Mucosa of rectum (tissue), 2 donors: ENCODE measurements at regions not wholly inside any gene's neighbourhood (a gene's known extent, or its start where the extent isn't known, plus 50 kb on each side); places are given as distances from the start of the nearest gene placed in this dataset.

ENCODE experiments used
- H3K27ac ChIP-seq, 2 donors: one replicate each; pipeline ENCODE4 v1.7.0; 2013; ENCODE audit warnings: inconsistent platforms in 2 of 2, low read depth in 2 of 2, low read length in 2 of 2
- H3K27me3 ChIP-seq, 2 donors: one replicate each; pipeline ENCODE4 v1.7.0; 2013; ENCODE audit warnings: low read length in 2 of 2; ENCODE audit not compliant: control insufficient read depth in 2 of 2, insufficient read depth in 2 of 2
- H3K36me3 ChIP-seq, 2 donors: one replicate each; pipeline ENCODE4 v1.7.0; 2013; ENCODE audit warnings: low read length in 2 of 2; ENCODE audit not compliant: control insufficient read depth in 2 of 2, insufficient read depth in 2 of 2
- H3K4me1 ChIP-seq, 2 donors: one replicate each; pipeline ENCODE4 v1.7.0; 2013; ENCODE audit warnings: low read length in 2 of 2, mild to moderate bottlenecking in 1 of 2; ENCODE audit not compliant: control insufficient read depth in 2 of 2, insufficient read depth in 2 of 2
- H3K4me3 ChIP-seq, 2 donors: one replicate each; pipeline ENCODE4 v1.7.0; 2013; ENCODE audit warnings: low read length in 2 of 2
- H3K9ac ChIP-seq, 2 donors: one replicate each; pipeline ENCODE4 v1.7.0; 2013; ENCODE audit warnings: low read length in 2 of 2, low read depth in 1 of 2, mild to moderate bottlenecking in 1 of 2
- H3K9me3 ChIP-seq, 2 donors: one replicate each; pipeline ENCODE4 v1.7.0; 2013; ENCODE audit warnings: low read length in 2 of 2; ENCODE audit not compliant: control insufficient read depth in 2 of 2
- donor health status: healthy.
- donor health status: Normal muscosa, but diverticular disease.

DNA sequence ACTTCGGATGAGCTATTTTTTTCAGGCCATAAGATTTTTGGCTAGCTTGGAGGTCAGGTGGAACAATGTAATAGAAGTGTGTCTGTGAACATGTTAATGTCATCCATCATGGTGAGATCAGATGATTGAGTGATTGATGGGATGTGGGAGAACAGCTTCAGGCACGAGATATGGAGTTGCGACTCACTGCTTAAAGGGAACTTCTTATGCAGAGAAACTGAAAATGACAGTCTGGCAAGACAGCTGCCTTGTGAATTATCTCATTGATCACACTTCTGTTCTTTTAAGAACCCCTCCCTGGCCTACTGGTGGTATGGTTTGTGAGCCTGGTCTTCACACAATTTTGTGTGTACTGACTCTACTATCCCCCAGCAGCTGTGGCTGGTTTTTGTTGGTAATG, 96.0 kb downstream of the OLFM4 start:
- no peak overlapping the region for H3K27ac ChIP-seq

DNA sequence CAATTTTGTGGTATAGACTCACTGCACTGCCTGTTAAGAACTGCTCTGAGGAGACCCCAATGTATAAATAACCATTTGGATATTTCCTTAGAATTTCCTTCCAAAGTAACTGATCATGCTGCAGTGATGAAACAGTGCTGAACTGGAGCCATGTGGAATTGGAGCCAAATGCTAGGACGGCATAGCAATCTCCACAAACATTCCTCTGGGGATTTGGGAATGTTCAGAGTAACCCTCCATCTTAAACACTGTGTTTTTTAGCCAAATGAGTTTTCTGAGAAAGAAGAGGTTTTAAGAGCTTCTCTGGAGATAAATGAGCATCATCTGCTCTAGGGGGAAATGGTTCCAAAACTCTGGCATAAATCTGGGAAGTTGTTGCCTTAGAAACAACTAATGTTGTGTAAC, 98.2 kb downstream of the OLFM4 start:
- no peaks in the 10 kb centered on the region for H3K4me1 ChIP-seq
- no peak overlapping the region for H3K4me3 ChIP-seq
- no peaks in the 10 kb centered on the region for H3K36me3 ChIP-seq
- H3K27me3 ChIP-seq: no peaks in the 10 kb centered on the region
- no peak overlapping the region for H3K9ac ChIP-seq
- H3K27ac ChIP-seq: no peak overlapping the region
- no peaks in the 10 kb centered on the region for H3K9me3 ChIP-seq

More for the DNA sequence above, 96.0 kb downstream of the OLFM4 start:
- no peaks in the 10 kb centered on the region for H3K27me3 ChIP-seq
- no peak overlapping the region for H3K4me3 ChIP-seq
- H3K9ac ChIP-seq: no peak overlapping the region
- no peaks in the 10 kb centered on the region for H3K36me3 ChIP-seq
- no peaks in the 10 kb centered on the region for H3K9me3 ChIP-seq
- H3K4me1 ChIP-seq: no peaks in the 10 kb centered on the region

DNA sequence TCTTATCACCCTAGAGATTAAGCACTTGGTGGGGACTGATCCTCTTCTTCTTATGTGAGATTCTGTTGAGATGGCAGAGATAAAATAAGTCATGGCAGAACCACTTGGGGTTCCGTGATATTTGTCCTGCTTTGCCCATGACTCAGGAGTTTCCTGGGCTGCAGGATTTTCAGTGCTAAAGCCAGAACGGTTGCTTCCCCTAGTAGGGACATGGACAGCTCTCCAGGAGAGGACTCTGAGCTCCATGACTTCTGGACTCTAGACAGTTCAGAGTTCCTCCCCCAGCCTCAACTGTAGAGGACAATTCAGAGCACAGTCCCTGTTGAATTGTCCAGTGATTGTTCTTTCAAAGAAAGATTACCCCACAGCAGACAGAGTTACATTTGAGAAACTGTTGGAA, 98.8 kb downstream of the OLFM4 start:
- no peak overlapping the region for H3K9ac ChIP-seq
- no peaks in the 10 kb centered on the region for H3K4me1 ChIP-seq
- H3K27me3 ChIP-seq: no peaks in the 10 kb centered on the region
- H3K27ac ChIP-seq: no peak overlapping the region
- H3K36me3 ChIP-seq: no peaks in the 10 kb centered on the region
- H3K9me3 ChIP-seq: no peaks in the 10 kb centered on the region
- H3K4me3 ChIP-seq: no peak overlapping the region

DNA sequence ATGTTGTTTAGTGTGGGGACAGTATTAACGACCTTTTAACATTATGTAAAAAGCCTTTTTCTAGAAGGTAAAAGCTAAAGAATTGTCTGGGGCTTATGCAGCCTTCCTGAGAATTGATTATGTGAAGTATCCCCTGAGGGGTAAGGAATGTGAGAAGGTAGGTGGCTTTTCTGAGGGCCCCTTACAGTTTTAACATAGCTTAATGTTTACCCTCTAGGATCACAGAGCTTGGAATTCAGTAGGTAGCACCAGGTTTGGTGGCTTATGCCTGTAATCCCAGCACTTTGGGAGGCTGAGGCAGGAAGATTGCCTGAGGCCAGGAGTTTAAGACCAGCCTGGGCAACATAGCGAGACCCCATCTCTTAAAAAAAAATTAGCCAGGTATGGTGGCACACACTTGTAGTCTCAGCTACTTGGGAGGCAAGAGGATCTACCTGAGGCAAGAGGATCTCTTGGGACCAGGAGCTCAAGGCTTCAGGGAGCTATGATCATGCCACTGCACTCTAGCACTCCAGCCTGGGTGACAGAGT, 101.3 kb downstream of the OLFM4 start:
- Histone ChIP-seq H3K9me3 (no peaks in the 10 kb centered on the region), H3K27ac (no peak overlapping the region), H3K9ac (no peak overlapping the region), H3K27me3 (no peaks in the 10 kb centered on the region), H3K4me1 (no peaks in the 10 kb centered on the region), H3K4me3 (no peak overlapping the region), H3K36me3 (no peaks in the 10 kb centered on the region)

DNA sequence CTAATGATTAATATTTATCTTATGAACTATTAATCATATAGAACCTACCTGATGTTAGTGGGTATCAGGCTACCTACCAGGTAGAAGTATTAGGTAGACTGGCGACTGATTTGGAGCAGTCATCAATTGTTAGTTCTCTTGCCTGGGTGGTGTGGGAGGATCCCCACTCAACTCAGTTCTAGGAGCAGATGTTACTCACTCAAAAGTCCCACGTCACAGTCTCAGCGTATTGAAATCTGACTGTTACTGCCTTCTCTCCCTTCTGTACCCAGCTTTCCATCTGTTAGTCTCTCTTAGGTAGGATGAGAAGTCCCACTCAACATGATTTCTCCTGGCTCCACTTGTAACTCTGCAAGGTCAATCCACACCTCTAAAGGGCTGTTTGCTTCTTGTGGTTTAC, 102.7 kb downstream of the OLFM4 start:
- Histone ChIP-seq H3K4me1 (no peaks in the 10 kb centered on the region), H3K4me3 (no peak overlapping the region), H3K27ac (no peak overlapping the region), H3K36me3 (no peaks in the 10 kb centered on the region), H3K9ac (no peak overlapping the region), H3K27me3 (no peaks in the 10 kb centered on the region), H3K9me3 (no peaks in the 10 kb centered on the region)

DNA sequence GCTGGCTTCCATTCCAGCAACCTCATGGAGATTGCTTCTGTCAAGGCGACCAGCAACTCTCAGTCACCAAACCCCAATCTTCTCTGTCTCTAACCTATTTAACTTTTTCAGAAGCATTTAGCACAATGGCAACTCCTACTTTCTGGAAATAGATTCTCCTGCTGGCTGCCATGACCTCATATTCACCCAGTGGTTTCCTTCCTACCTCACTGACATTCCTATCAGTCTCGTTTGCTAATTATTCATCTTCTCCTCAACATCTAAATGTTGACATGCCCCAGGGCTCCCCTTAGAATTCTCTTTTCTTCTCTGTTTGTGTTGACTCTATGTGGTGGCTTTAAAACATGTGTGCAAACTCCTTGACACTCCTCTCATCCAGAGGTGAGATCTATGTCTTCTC, 106.7 kb downstream of the OLFM4 start:
- H3K4me1 ChIP-seq: no peaks in the 10 kb centered on the region
- no peaks in the 10 kb centered on the region for H3K27me3 ChIP-seq
- H3K27ac ChIP-seq: no peak overlapping the region
- no peak overlapping the region for H3K9ac ChIP-seq
- no peaks in the 10 kb centered on the region for H3K36me3 ChIP-seq
- H3K4me3 ChIP-seq: no peak overlapping the region
- H3K9me3 ChIP-seq: no peaks in the 10 kb centered on the region

DNA sequence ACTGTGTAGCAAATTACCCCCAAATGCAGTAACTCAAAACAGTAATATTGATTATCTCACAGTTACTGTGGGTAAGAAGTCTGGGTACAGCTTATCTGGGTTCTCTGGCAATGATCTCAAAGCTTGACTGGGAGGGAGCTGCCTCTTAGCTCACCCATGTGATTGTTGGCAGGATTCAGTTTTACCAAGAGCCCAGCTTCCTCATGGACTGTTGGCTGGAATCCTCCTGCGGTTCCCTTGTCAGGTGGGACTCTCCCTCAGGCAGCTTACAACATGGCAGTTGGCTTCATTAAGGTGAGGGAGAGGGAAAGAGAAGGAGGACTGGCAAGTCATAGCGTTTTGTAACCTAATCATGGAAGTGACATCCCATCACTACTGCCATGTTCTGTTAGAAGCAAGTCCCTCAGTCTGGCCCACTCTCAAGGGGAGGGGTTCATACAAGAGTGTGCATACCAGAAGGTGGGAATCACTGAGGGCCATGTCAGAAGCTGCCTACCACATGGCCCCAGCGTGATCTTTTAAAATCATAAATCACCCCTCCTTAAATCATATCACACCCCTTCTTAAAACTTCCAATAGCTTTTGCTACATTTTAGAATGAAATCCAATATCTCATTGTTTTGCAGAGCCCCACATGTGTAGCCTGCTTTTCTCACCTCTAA, 108.1 kb downstream of the OLFM4 start:
- H3K4me3 ChIP-seq: no peak overlapping the region
- H3K27me3 ChIP-seq: no peaks in the 10 kb centered on the region
- no peak overlapping the region for H3K9ac ChIP-seq
- no peaks in the 10 kb centered on the region for H3K36me3 ChIP-seq
- H3K4me1 ChIP-seq: no peaks in the 10 kb centered on the region
- H3K9me3 ChIP-seq: no peaks in the 10 kb centered on the region
- H3K27ac ChIP-seq: no peak overlapping the region

DNA sequence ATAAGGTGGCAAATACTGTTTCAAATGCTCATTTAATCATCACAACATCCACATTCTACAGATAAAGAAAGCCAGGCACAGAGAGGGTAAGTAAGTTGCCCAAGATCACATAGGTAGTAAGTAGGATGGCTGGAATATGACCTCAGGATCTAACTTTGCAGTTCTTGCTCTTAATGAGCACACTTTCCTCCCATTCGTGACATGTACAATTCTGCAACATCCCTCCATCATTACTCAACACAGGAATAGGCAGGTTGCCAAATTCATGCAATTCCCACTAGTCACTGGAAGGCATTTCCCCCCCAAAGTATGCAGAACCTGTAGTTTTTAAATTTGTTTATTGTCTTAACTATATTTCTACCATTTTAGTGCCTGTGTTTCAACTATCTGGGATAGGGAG, 109.2 kb downstream of the OLFM4 start:
- no peaks in the 10 kb centered on the region for H3K27me3 ChIP-seq
- H3K4me3 ChIP-seq: no peak overlapping the region
- H3K27ac ChIP-seq: no peak overlapping the region
- H3K36me3 ChIP-seq: no peaks in the 10 kb centered on the region
- no peaks in the 10 kb centered on the region for H3K9me3 ChIP-seq
- H3K9ac ChIP-seq: no peak overlapping the region
- H3K4me1 ChIP-seq: no peaks in the 10 kb centered on the region

DNA sequence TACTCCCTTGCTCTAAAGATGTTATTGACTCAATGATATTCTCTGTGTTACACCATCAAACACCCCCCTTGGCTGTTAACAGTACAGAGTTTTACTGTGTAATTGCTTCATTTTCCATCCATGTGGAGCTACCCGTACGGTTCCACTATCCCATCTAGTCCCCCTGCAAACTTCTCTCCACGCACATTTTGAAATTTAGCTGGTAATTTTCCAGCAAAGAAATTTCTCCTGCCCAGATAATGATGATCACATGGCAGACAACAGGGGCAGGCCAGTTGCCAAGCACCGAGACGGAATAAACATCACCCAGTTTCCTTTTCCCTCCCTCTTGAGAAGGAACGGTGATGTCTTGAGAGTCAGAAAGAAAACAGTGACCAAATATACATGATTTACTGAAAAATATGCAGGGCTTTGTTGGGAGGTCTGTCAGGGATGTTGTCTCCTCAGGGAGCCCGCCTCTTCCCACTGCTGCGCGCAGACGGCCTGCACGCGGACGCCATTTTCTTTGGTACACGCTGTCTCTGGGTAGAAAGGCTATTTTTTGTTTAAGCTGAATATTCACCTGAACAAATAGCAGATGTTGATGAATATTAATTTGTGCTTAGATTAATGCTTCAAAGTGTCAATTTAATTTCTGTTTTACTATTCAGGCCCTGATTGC, 109.9 kb downstream of the OLFM4 start:
- no peak overlapping the region for H3K27ac ChIP-seq

DNA sequence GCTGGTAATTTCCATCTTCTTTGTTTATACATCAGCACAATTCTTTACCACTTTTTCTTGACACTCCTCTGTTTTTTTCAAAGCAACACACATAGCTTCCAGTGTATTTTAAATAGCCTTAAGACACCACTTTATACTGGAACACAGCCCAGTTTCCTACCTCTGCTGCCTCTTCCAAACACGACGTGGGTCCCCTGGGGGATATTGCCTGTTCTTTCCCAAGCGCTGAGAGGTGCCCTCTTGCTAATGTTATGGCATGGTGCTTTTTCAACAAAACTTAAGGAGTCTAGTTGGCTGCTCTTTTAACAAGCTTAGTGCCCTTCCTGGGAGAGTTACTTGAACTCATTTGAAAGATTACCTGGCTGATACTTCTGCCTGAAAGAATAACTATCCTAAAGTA, 112.7 kb downstream of the OLFM4 start:
- Histone ChIP-seq H3K9ac (no peak overlapping the region), H3K27ac (no peak overlapping the region), H3K9me3 (no peaks in the 10 kb centered on the region), H3K27me3 (no peaks in the 10 kb centered on the region), H3K4me3 (no peak overlapping the region), H3K4me1 (no peaks in the 10 kb centered on the region), H3K36me3 (no peaks in the 10 kb centered on the region)

More for the DNA sequence above, 109.9 kb downstream of the OLFM4 start:
- H3K9ac ChIP-seq: no peak overlapping the region
- no peak overlapping the region for H3K4me3 ChIP-seq
- H3K36me3 ChIP-seq: no peaks in the 10 kb centered on the region
- no peaks in the 10 kb centered on the region for H3K4me1 ChIP-seq
- H3K27me3 ChIP-seq: no peaks in the 10 kb centered on the region
- no peaks in the 10 kb centered on the region for H3K9me3 ChIP-seq
